Neural cell (in vitro differentiated cells): ENCODE measurements at regions not wholly inside any gene's neighbourhood (a gene's known extent, or its start where the extent isn't known, plus 50 kb on each side); places are given as distances from the start of the nearest gene placed in this dataset.

Experiments used
- CTCF ChIP-seq: fragments of 450-650 bp; IDR thresholded peaks from 2 replicates; pipeline ENCODE4 v1.5.1; 2014; ENCODE audit warnings: antibody characterized with exemption, mild to moderate bottlenecking, moderate library complexity; ENCODE audit not compliant: poor library complexity, severe bottlenecking
- EP300 ChIP-seq: fragments of 450-650 bp; conservative IDR thresholded peaks from 2 replicates; pipeline ENCODE4 v1.6.1; 2014; ENCODE audit warnings: antibody characterized with exemption, mild to moderate bottlenecking, moderate library complexity; ENCODE audit not compliant: poor library complexity, severe bottlenecking
- POLR2AphosphoS5 ChIP-seq: IDR thresholded peaks from 2 replicates; pipeline ENCODE4 v1.6.1; 2012
- RAD21 ChIP-seq: fragments of 450-650 bp; conservative IDR thresholded peaks from 2 replicates; pipeline ENCODE4 v1.6.1; 2014; ENCODE audit warnings: antibody characterized with exemption, mild to moderate bottlenecking, moderate library complexity
- SMC3 ChIP-seq: fragments of 450-650 bp; conservative IDR thresholded peaks from 2 replicates; pipeline ENCODE4 v1.6.1; 2014; ENCODE audit warnings: antibody characterized with exemption, mild to moderate bottlenecking, moderate library complexity; ENCODE audit not compliant: poor library complexity
- TF ChIP-seq, protein P1 (sequence below): IDR thresholded peaks from 2 replicates; pipeline ENCODE4 v1.6.1; 2012; ENCODE audit warnings: borderline replicate concordance

DNA sequence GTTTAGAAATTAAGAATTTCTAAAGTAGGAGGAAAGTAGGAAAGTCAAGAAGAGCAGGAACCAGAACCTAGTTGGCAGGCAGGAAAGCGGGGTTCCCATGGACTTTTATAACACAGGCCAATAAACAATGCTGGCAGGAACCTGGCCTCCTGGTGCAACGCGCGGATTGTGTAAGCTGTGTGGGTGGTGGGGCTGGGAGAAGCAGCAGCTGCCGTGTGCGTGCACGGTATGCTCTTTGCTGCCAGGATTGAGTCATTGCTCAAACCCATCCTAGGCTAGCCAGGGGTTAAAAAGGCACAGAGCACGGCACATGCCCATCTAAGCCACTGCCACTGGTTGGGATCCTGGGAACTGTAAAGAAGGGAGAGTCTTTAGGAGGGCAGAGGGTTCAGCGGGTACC, 209.9 kb upstream of the RGMA start:
- TF ChIP-seq POLR2AphosphoS5 (no peak), CTCF (no peak), SMC3 (no peak), EP300 (no peak), RAD21 (no peak)
- TF ChIP-seq, protein P1, sequence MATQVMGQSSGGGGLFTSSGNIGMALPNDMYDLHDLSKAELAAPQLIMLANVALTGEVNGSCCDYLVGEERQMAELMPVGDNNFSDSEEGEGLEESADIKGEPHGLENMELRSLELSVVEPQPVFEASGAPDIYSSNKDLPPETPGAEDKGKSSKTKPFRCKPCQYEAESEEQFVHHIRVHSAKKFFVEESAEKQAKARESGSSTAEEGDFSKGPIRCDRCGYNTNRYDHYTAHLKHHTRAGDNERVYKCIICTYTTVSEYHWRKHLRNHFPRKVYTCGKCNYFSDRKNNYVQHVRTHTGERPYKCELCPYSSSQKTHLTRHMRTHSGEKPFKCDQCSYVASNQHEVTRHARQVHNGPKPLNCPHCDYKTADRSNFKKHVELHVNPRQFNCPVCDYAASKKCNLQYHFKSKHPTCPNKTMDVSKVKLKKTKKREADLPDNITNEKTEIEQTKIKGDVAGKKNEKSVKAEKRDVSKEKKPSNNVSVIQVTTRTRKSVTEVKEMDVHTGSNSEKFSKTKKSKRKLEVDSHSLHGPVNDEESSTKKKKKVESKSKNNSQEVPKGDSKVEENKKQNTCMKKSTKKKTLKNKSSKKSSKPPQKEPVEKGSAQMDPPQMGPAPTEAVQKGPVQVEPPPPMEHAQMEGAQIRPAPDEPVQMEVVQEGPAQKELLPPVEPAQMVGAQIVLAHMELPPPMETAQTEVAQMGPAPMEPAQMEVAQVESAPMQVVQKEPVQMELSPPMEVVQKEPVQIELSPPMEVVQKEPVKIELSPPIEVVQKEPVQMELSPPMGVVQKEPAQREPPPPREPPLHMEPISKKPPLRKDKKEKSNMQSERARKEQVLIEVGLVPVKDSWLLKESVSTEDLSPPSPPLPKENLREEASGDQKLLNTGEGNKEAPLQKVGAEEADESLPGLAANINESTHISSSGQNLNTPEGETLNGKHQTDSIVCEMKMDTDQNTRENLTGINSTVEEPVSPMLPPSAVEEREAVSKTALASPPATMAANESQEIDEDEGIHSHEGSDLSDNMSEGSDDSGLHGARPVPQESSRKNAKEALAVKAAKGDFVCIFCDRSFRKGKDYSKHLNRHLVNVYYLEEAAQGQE: no peak
